Stimulated activated CD4-positive, alpha-beta T cell treated with anti-CD3 and anti-CD28 coated beads, TNF-alpha, amount 100 ng/mL, for 24 hours (primary cell): ENCODE measurements at regions not wholly inside any gene's neighbourhood (a gene's known extent, or its start where the extent isn't known, plus 50 kb on each side); places are given as distances from the start of the nearest gene placed in this dataset.
"Not testable (repeated sequence)": the region's sequence is repeated elsewhere in the genome, so short reads cannot be mapped to it uniquely, and the experiment has no call there.

ENCODE experiments used
- DNase-seq, 3 experiments: peaks; one replicate each; pipeline ENCODE4 v3.0.0-alpha.2; 2020; ENCODE audit warnings: low read depth in 3 of 3

GRCh38 chr1:213417225-213417820, 366.3 kb downstream of the RPS6KC1 start:
- DNase-seq = no peak

GRCh38 chr1:213417846-213418245, 366.8 kb downstream of the RPS6KC1 start:
- no peak for DNase-seq

- no peak for DNase-seq
Measured at GRCh38 chr1:213418268-213419071, 367.4 kb downstream of the RPS6KC1 start.

GRCh38 chr1:213419401-213420030, 368.5 kb downstream of the RPS6KC1 start:
- no peak for DNase-seq

GRCh38 chr1:213421178-213421577, 370.1 kb downstream of the RPS6KC1 start:
- DNase-seq = not testable (repeated sequence)

DNA sequence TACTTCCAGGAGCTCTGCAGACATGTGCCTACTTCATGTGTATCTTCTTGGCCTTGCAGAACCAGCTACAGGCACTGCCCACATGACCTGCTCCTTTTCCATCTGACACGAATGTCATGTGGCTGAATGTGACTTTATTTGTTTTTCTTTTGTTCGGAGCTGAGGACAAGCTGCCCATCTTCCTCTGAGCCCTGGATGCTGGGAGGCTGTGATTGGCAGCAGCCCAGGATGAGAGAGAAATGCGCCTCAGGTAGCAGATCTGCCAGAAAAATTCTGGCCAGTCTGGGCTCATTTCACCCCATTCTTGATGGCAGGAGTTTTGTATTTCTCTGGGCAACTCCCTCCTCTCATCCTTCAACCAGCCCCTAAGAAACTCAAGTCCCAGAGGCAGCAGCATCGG, 372.0 kb downstream of the RPS6KC1 start:
- no peak for DNase-seq

- DNase-seq = no peak
Measured at GRCh38 chr1:213423605-213424004, 372.6 kb downstream of the RPS6KC1 start.

DNA sequence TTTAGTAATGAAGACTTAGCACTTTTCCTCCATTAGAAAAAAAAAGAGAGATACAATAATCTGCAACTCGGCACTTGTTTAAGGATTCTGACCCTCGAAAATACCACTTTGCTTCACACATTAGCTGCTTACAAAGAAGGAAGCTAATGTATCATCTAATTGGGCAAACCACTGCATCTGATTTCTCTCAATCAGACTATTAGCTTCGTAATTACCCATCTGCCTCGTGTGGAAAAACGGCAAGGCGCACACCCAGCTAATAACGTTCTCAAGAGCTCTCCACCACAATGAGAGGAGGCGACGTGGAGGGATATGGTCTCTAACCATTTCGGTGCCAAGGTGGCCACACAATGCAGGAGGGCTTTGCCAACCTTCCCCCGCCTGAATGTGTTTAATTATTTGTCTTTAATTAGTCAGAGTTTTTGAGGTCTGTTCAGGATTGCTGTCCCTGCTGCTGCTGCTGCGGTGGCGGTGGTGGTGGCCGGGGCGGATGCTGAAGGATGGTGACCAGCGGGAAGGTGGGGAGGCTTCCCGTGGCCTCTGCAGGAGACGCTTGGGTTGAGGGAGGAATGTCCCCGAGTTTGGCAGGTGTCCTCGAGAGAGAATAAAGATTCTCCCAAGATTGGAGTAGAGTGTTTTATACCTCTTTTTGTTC, 374.5 kb downstream of the RPS6KC1 start:
- DNase-seq = no peak

DNA sequence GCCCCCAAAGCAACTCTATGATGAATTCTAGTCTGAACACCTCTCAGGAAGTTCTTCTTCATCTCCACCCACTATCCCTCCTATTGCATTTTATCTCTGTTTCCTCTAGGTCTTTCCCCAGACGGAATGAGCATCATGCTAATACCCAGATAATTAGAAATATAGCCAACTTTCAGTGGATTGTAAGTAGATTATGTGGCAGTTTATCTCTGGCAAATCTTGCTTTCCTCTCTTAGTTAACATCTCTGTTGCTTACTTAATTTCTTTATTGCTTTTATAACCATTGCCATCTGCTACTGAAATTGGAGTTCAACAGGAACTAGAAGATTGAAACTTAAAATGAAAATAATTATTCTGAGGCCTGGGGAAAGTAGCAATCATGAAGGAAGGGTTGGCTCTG, 378.6 kb downstream of the RPS6KC1 start:
- no peak for DNase-seq

- no peak for DNase-seq
Measured at GRCh38 chr1:213435715-213436114, 384.7 kb downstream of the RPS6KC1 start.

DNA sequence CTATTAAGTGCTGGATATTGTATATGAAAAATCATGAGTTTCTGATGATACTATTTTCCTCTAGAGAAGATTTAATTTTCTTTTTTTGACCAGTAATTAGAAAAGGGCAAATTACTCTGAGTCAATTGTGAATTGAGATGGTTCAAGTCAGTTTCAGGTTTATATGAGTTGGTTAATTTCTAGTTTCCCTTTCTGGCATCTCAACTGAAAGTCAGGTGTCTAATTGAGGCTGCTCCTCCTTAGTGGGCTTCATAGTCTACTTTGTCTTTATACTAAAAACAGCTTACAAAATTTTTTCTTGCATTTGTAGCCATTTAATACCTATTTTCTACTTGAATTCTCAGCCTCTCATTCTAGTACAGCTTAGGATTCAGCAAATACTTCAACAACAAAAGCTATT, 387.3 kb downstream of the RPS6KC1 start:
- no peak for DNase-seq

DNA sequence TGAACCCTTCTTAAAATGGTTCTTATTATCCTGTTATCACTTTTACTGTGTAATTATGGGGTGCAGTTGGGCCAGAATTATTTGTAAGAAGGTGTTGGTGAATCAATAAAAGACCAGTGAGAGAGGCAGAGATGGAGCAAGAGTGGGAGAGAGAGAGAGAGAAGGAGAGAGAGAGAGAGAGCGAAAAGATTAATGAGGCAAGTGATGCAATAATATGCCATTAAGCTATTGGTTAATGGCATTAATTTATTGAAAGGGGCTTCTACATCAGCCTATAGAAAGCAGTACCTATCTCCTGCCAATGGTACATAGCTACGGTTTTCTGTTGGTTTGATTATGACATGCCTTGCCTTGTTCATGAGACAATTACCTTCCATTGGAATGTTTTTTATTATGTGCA, 388.7 kb downstream of the RPS6KC1 start:
- DNase-seq = no peak

DNA sequence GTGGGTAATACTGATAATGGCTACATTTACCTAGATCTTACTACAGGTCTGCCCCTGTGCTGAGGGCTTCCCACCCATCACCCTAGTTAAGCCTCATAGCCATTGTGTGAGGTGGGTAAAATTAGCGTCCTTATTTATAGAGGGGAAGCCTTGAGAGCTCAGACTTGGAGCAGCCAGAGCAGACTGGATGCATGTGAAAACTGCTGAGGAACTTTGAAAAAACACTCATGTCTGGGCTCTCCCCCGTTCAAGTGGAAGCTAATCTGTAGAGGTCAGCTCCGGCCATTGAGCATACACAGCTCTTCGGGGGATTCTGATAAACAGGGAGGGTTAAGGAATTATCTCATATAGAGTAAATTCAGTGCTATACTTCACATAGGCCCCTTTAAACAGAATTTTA, 389.7 kb downstream of the RPS6KC1 start:
- no peak for DNase-seq

DNA sequence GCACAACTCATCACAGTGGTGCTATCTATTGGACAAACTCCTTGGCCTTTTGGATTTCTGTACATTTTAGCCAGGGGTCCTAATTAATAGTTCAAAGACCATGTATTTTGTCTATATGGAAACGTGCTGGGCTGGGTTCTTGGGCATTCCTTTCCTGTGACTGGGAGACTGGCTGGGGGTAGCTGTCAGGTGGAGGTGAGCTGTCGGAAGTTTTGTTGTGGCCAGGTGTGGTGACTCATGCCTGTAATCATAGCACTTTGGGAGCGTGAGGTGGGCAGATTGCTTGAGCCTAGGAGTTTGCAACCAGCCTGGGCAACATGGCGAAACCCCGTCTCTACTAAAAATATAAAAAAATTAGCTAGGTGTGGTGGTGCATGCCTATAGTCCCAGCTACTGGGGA, 392.4 kb downstream of the RPS6KC1 start:
- no peak for DNase-seq

- DNase-seq = no peak
Measured at GRCh38 chr1:213444224-213444623, 393.2 kb downstream of the RPS6KC1 start.

- DNase-seq = no peak
Measured at GRCh38 chr1:213446496-213446895, 395.5 kb downstream of the RPS6KC1 start.

DNA sequence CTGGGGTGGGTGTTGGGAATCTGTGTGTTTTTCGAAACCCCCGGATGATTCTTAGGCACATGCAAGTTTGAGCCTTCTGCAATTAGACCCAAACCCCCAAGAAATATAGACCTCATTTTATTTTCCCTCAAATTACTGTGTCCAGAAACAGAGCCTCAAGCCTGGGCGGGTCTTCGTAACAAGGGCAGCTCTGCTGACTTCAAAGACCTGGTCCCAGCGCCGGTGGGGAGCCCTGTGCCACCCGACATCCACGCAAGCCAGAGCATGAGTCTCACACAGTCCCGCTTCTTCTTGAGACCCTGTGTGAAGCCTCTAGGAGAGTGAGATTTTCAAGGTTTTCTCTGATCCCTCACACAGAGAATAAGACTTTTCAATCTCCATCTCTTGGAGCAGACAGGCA, 397.3 kb downstream of the RPS6KC1 start:
- no peak for DNase-seq

DNA sequence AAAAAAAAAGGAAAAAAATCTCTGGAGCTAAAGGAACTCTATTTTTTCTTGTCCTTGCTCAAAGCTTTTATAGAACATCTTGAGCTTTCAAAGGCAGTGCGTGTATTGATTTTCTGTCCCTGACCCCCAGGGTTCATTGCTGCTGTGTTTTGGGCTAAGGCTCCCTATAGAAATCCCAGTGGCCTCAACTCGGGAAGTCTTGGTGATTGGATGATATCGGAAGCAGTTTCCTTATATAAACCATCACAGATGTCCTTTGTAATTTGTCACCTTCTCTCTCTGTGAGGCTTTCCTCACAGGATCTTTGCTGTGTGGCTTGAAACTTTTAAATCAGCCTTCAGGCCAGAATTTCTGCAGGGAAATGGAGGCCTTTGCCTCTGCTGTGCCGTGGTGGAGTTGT, 397.7 kb downstream of the RPS6KC1 start:
- DNase-seq = no peak

DNA sequence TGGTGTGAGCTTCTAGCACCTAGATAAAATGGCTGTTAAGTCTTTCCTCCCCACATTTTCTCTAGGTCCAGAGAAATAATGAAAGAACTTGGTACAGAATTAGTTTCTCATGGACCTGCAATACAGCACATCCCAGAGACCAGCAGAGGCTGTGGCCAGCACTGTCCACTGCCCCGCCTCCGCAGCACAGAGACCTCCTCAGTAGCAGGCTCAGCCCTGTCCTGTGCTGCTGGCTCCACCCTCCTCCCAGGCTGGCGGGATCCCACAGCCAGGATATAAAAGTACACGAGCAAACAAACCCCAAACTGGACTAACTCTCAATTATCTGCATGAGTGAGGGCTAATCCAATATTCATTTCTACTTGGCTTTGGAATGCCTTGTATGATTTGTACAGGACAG, 401.5 kb downstream of the RPS6KC1 start:
- DNase-seq = no peak

DNA sequence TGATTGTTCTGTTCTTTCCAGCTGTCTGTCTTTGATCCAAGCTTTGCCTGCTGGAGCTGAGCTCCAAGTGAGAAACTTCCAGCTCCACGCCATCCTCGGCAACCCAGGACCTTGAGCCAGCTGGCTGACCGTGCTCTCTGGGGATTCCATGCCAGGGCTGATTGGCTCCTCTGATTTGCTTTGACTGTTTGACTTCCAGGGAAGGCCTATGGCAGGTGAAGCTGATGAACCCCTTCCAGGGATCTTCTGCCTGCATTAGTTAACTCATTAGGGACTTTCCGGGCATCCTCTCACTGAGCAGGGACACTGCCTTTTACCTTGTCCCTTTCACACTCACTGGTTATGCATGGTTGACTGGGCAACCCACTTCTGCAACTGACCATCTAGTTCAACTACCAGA, 406.1 kb downstream of the RPS6KC1 start:
- no peak for DNase-seq

GRCh38 chr1:213457733-213458132, 406.7 kb downstream of the RPS6KC1 start:
- no peak for DNase-seq

- DNase-seq = not testable (repeated sequence)
Measured at GRCh38 chr1:213462374-213462773, 411.3 kb downstream of the RPS6KC1 start.
